Stimulated activated CD8-positive, alpha-beta memory T cell treated with anti-CD3 and anti-CD28 coated beads, Interleukin-4, amount 100 ng/mL, for 24 hours (primary cell): ENCODE measurements at regions not wholly inside any gene's neighbourhood (a gene's known extent, or its start where the extent isn't known, plus 50 kb on each side); places are given as distances from the start of the nearest gene placed in this dataset.
"Not testable (repeated sequence)": the region's sequence is repeated elsewhere in the genome, so short reads cannot be mapped to it uniquely, and the experiment has no call there.

ENCODE experiments used
- DNase-seq: peaks from one replicate; pipeline ENCODE4 v3.0.0-alpha.2; 2020; ENCODE audit warnings: low read depth

GRCh38 chr2:82796132-82796531 is 1662.9 kb downstream of the SUCLG1 start:
- no peak for DNase-seq

GRCh38 chr2:82795446-82795845 is 1663.6 kb downstream of the SUCLG1 start:
- DNase-seq = no peak

DNA sequence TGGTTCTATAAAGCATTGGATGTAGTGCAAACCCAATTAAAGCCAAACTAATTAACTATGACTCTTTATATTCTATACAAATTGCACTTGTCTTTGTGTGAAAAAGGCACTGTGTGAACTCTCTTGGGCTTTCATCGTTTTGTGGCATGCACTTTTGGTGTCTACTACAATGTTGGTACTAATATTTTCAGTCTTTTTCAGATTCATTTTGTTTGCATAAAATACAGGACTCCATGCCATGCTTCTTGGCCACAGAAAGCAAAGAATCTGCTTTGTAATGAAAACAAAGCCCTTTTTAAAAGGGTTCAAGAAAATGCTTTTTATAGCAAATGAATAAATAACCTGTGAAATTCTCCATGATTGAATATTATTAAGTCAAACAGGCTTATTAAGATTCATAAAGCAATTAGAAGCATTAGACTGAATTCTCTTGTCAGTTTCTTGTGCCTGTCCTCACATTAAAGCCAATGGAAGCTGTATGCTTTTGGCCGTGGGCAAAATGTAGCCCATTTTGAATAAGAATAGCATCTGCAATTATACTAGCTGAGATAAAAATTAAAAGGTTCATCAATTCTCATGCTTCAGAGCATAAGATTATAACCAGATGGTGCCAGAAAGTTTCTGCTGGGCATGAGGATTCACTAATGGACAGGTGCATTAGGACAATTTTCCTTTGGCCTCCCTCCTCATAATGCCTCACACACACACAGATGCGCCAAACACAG is 1665.2 kb downstream of the SUCLG1 start:
- DNase-seq = no peak

GRCh38 chr2:82792316-82792715 is 1666.8 kb downstream of the SUCLG1 start:
- DNase-seq = no peak

DNA sequence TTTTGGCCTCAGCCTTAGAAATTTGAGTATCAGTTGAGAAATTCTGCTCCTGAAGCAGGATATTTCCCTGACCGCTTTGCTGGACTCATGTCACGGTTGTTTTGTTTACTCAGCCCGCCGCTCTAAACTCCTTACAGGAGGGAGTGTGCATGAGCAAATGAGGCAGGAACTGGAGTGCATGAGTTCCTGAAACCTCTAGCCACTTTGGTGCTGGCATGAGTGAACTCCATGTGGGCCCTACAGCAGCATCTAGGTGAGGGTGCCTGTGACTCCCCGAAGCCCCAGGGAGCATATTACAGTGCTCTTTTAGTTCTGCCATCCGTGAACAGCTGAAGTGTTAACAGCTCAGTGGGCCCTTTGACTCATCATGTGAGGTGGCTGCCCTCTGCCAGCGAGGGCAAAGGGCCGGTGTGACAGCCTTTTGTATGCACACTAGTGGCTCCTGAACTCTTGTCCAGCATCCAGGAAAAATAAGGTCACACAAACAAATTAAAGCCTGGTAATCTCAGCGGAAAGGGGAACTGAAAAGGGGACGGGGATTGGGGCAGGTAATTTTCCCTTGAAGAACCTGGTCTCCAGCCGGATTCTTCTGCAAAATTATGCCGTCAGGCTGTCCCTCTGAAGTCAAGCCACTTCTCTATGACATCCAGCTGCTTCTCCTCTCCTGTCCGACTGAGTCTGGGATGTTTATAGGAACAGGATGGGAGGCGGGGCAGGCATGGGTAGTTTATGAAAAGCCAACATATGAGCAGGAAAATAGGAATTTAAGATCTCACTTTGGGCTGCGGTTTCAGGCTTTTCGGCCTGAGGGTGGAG is 1668.7 kb downstream of the SUCLG1 start:
- no peak for DNase-seq

- no peak for DNase-seq
Observed at GRCh38 chr2:82789851-82790205, 1669.3 kb downstream of the SUCLG1 start.

- DNase-seq = no peak
Observed at GRCh38 chr2:82781176-82781915, 1677.7 kb downstream of the SUCLG1 start.

GRCh38 chr2:82780050-82780449 is 1679.0 kb downstream of the SUCLG1 start:
- DNase-seq = no peak

- DNase-seq = no peak
Observed at GRCh38 chr2:82752396-82752795, 1706.7 kb downstream of the SUCLG1 start.

- DNase-seq = no peak
Observed at GRCh38 chr2:82748653-82749052, 1710.4 kb downstream of the SUCLG1 start.

- DNase-seq = no peak
Observed at GRCh38 chr2:82740527-82740926, 1718.6 kb downstream of the SUCLG1 start.

DNA sequence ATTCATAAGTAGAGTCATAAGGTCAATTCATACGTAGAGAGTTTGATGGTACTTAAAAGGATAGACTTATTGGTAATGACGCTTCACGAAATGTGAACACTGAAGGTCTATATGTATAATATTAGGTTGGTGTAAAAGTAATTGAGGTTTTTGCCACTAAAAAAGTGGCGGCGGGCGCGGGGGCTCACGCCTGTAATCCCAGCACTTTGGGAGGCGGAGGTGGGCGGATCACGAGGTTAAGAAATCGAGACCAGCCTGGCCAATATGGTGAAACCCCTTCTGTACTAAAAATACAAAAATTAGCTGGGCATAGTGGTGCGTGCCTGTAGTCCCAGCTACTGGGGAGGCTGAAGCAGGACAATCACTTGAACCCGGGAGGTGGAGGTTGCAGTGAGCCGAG is 1721.1 kb downstream of the SUCLG1 start:
- DNase-seq = not testable (repeated sequence)

- no peak for DNase-seq
Observed at GRCh38 chr2:82735336-82735735, 1723.7 kb downstream of the SUCLG1 start.

GRCh38 chr2:82731824-82732223 is 1727.3 kb downstream of the SUCLG1 start:
- no peak for DNase-seq

GRCh38 chr2:82730811-82731210 is 1728.3 kb downstream of the SUCLG1 start:
- no peak for DNase-seq

DNA sequence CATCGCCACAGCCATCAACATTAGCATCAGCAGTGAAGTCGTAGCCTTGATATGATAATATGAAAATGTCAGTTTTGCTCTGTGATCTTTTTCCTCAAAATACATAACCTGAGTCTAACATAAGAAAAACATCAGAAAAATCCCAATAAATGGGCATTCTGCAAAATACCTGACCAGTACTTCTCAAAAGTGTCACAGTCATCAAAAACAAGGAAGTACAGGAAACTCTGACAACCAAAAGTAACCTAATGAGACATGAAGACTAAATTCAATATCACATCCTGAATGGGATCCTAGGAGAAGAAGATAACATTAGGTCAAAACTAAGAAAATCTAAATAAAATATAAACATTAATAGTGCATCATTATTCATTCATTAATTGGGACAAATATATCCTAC is 1731.0 kb downstream of the SUCLG1 start:
- DNase-seq = no peak

- DNase-seq = no peak
Observed at GRCh38 chr2:82708681-82709080, 1750.4 kb downstream of the SUCLG1 start.

- DNase-seq = no peak
Observed at GRCh38 chr2:82697231-82697630, 1761.8 kb downstream of the SUCLG1 start.

- no peak for DNase-seq
Observed at GRCh38 chr2:82694431-82694830, 1764.6 kb downstream of the SUCLG1 start.

- no peak for DNase-seq
Observed at GRCh38 chr2:82690757-82691411, 1768.2 kb downstream of the SUCLG1 start.

DNA sequence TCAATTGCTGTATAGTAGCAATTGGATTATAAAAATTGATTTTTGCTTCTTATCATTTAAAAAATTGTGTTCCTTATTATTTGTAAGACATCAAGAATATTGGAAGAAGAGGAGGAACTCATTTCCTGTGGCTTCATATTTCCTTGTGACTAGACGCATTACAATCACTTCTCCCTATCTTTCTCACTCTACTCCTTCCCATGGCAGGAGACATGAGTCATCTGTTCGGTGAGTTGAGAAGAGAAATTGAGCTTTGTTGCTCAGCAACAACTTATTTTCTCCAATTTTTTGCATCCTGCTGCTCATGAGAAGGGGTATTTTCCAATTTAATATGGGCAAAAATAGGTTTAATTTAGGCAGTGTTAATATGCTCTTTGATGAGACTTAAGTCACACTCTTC is 1783.9 kb downstream of the SUCLG1 start:
- no peak for DNase-seq

- no peak for DNase-seq
Observed at GRCh38 chr2:82674652-82675051, 1784.4 kb downstream of the SUCLG1 start.
